ENCODE measurements at regions not wholly inside any gene's neighbourhood (a gene's known extent, or its start where the extent isn't known, plus 50 kb on each side); places are given as distances from the start of the nearest gene placed in this dataset.

DNA sequence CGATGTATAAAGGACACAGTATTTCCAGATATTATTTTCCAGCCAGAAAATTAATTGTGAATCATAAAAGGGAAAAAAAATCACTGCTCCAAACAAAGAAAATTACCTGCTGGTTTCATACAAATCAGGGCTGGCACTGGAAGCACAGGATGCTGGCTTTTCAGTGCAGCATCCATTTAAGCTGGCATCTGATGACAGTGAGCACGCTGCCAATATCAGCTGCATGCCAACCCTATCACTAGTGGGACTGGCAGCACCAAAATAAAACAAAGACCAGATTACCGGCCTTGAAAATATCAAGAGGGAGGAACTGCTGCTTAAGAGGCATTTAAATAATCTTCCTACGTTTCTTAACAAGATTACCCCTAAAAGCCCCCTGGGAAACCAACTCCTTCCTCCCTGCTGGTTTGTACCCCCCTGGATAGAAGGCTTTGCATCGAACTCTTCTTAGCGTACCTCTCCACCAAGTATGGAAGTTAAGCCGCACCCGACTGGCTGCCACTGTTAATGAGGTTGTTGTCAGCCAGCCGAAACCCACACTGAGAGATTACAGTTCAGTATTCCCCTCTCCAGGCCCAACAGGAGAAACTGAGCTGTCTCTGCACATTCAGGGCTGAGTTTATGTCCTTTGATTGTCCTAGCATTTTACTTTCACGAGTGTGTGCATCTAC lies 257.8 kb downstream of the EFNB2 start:
- Mint-ChIP-seq H3K9me3 (no peaks in the 10 kb centered on the region), H3K4me1 (ENCODE audit: low read depth) (no peaks in the 10 kb centered on the region), H3K4me3 (no peak overlapping the region), H3K36me3 (ENCODE audit: low read depth) (no peaks in the 10 kb centered on the region), H3K27ac (no peak overlapping the region), H3K27me3 (no peaks in the 10 kb centered on the region)
- DNase-seq = no peak

DNA sequence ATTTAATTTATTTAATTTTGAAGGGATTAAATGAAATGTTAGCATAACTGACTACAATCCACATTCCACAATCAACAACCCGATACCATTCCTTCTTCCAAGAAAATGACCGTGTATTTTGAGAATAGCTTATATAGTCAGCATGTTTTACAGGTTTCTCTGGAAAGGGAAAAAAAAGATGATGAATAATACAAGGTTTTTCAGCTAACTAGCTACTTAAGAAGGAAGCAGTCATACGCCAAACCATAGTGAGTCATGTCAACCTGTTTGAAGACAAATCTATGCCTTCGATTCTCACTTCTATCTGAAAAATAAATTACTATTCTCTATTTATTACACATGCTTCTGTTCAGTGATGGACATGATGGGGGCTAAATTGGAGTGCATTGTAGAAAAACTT lies 258.6 kb downstream of the EFNB2 start:
- DNase-seq = no peak
- H3K36me3 Mint-ChIP-seq (ENCODE audit: low read depth) = no peaks in the 10 kb centered on the region
- H3K27ac Mint-ChIP-seq = no peak overlapping the region
- H3K9me3 Mint-ChIP-seq = no peaks in the 10 kb centered on the region
- no peaks in the 10 kb centered on the region for H3K4me1 Mint-ChIP-seq (ENCODE audit: low read depth)
- H3K27me3 Mint-ChIP-seq = no peaks in the 10 kb centered on the region
- H3K4me3 Mint-ChIP-seq = no peak overlapping the region

DNA sequence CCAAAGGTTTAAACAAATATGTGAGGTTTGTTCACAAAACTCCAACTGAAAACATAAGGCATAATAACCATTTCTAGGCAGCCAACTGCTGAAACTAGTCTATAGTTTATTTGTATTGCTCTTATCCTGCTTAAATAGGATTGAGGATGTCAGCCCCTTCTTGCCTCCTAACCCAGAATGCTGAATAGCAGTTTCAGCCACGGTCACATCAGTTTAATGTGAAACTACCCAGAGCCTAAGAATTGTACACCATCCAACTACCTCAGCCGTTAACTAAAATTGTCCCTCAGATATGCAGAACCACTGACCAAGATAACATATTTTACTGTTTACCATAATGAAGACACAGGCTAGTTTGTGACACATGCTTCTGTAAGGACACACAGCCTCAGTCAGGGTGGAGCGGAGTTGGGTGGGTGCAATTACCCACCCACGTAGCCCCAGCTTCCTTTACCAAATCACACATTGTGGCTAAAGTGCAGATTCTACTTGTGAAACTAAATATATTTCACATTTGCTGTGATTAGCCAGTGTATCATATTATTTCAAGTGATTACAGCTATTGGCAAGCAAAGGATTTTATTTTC lies 259.9 kb downstream of the EFNB2 start:
- Mint-ChIP-seq H3K27ac (no peak overlapping the region), H3K27me3 (no peaks in the 10 kb centered on the region), H3K4me3 (no peak overlapping the region), H3K4me1 (ENCODE audit: low read depth) (no peaks in the 10 kb centered on the region), H3K36me3 (ENCODE audit: low read depth) (no peaks in the 10 kb centered on the region), H3K9me3 (no peaks in the 10 kb centered on the region)
- no peak for DNase-seq

DNA sequence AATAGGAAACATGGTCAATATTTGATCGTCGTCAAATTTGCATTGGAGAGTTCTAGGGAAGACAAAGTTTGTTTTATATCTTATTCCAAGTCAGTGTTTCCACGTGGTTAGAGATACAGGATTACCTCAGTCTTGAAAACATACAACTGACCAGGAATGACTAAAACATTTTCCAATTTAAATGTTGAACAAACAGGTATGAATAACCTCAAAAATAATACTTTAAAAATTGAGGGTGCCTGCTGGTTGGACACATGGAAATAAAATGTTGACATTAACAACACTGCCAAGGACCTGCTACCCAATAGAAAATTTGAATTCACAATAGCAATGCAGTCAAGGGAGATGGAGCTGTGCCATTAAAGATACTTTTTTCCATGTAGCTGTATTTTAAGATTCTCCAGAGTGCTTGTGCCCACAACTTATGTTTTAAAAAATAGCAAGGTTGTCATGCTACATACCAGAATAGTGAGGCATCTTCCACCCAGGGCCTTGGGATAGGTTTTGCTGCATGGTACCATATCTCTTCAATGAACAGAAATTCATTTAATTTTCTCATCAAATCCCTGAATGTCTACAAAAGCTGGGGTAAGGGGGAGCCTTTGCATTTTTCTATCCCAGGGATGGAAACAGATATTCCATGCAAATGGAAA lies 260.8 kb downstream of the EFNB2 start:
- H3K9me3 Mint-ChIP-seq = no peaks in the 10 kb centered on the region
- no peaks in the 10 kb centered on the region for H3K36me3 Mint-ChIP-seq (ENCODE audit: low read depth)
- H3K27ac Mint-ChIP-seq = no peak overlapping the region
- no peak overlapping the region for H3K4me3 Mint-ChIP-seq
- H3K27me3 Mint-ChIP-seq = no peaks in the 10 kb centered on the region
- H3K4me1 Mint-ChIP-seq (ENCODE audit: low read depth) = no peaks in the 10 kb centered on the region
- no peak for DNase-seq

DNA sequence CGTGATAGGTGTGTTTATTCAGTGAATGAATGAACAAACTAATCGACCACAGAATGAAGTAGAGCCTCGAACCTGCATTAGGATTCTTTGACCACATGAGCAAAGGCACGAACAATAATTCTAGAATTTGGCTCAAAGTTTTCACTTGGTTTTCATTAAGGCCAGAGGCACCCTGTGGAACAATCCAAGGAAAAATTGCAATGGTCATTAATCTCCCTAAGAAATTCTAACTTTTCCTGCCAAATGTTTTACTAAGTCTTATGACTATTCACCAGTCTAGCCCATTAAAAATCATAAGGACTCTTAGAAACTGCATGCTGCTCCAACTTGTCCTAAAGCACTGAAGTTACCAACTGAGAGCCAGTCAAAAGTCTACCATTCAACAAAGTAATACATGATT lies 271.7 kb downstream of the EFNB2 start:
- H3K27ac Mint-ChIP-seq = no peak overlapping the region
- H3K9me3 Mint-ChIP-seq = no peaks in the 10 kb centered on the region
- H3K4me1 Mint-ChIP-seq (ENCODE audit: low read depth) = no peaks in the 10 kb centered on the region
- DNase-seq = no peak
- no peak overlapping the region for H3K4me3 Mint-ChIP-seq
- peaks cover 3% of the 10 kb centered on the region for H3K27me3 Mint-ChIP-seq
- H3K36me3 Mint-ChIP-seq (ENCODE audit: low read depth) = no peaks in the 10 kb centered on the region

DNA sequence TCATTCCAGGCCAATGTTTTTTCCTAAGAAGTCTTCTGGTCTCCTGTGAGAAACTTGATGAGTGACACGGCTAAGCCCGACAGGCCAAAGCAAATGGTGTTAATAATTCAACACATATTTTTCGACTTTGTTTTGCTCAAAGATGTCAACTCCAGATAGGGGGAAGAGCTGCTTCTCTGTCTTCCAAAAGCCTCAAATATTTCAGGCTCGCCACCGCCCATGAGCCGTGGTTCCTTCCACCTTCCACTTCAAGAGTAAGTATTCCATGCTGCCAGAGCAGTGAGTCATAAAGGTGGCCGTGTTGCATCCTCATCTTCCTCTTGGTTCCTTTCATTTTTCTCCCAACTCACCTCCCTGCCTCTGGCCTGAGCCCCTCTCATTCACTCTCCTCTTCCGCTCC lies 272.6 kb downstream of the EFNB2 start:
- Mint-ChIP-seq H3K4me1 (ENCODE audit: low read depth) (no peaks in the 10 kb centered on the region), H3K9me3 (no peaks in the 10 kb centered on the region), H3K4me3 (no peak overlapping the region), H3K36me3 (ENCODE audit: low read depth) (no peaks in the 10 kb centered on the region), H3K27ac (no peak overlapping the region), H3K27me3 (peaks cover 3% of the 10 kb centered on the region)
- no peak for DNase-seq

DNA sequence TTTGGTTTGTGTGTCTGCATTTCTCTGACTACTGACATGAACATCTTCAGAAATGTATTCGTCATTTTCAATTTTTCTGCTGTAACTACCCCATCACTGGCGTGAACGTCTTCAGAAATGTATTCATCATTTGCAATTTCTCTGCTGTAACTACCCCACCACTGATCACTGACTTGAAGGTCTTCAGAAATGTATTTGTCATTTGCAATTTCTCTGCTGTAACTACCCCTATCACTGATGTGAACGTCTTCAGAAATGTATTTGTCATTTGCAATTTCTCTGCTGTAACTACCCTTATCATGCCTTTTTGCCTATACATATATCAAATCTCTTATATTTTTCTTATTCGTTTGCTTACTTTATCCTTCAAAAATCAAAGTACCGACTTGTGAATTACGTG lies 274.0 kb downstream of the EFNB2 start:
- H3K4me1 Mint-ChIP-seq (ENCODE audit: low read depth) = no peaks in the 10 kb centered on the region
- no peak overlapping the region for H3K27ac Mint-ChIP-seq
- no peak for DNase-seq
- no peak overlapping the region for H3K4me3 Mint-ChIP-seq
- H3K27me3 Mint-ChIP-seq = peaks cover 3% of the 10 kb centered on the region
- no peaks in the 10 kb centered on the region for H3K9me3 Mint-ChIP-seq
- H3K36me3 Mint-ChIP-seq (ENCODE audit: low read depth) = no peaks in the 10 kb centered on the region

DNA sequence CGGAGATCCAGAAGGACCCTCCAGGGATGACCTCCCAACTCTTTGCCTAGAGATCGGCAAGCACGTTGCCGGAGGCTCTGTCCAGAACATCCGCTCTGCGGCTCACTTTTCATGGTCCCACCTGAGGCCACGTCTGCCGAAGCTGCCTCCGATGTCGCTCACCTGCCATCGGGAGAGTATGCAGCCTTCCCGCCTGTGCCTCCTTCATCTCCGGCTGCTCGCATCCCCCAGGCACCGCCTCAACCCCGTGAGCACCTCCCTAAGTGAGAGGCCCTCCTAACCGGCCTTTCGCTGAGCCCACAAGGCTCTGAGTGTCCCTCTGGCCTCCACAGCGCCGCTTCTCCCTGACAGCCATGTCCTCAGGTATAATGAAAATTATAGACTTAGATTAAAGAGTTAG lies 275.1 kb downstream of the EFNB2 start:
- Mint-ChIP-seq H3K9me3 (no peaks in the 10 kb centered on the region), H3K36me3 (ENCODE audit: low read depth) (no peaks in the 10 kb centered on the region), H3K27ac (no peak overlapping the region), H3K4me3 (no peak overlapping the region), H3K27me3 (peaks cover 3% of the 10 kb centered on the region), H3K4me1 (ENCODE audit: low read depth) (no peaks in the 10 kb centered on the region)
- no peak for DNase-seq

DNA sequence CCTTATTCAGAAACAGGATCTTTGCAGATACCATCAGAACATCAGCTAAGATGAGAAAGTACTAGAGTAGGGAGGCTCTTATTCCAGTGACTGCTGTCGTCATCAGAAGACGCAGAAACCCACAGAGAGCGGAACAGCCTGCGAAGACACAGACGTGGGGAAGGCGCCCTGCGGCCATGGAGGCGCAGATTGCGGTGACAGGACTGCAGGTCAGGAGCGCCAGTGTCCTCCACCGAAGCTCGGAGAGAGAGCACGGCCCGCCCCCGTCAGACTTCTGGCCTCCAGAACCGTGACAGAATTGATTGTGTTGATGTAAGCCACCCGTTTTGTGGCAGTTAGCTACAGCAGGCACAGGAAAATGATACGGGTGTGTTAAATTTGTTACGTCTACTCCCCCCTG lies 275.5 kb downstream of the EFNB2 start:
- Mint-ChIP-seq H3K9me3 (no peaks in the 10 kb centered on the region), H3K4me3 (no peak overlapping the region), H3K4me1 (ENCODE audit: low read depth) (no peaks in the 10 kb centered on the region), H3K27ac (no peak overlapping the region), H3K27me3 (peaks cover 3% of the 10 kb centered on the region), H3K36me3 (ENCODE audit: low read depth) (no peaks in the 10 kb centered on the region)
- DNase-seq = no peak

DNA sequence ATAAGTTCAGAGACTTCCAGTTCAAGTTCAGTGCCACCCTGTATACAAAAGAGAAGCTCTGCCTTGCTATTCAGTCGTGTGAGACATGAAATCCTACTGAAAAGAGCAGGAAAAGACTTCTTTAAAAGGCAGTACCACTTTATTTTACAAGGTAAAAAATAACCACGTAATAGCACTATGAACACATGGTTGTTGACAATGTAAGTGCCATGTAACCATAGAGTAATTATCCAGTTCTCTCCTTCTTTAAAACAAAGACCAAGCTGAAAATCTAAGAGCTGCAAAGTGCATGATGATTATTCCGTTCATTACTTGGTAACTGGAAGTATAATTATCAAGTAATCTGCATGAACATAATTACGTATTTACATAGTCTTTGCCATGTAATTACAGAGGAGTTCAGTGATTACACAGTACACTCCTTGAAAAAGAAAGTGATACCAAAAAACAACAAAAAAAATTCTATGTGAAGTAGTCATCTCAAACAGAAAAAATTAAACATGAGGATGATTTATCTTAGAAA lies 288.7 kb downstream of the EFNB2 start:
- no peaks in the 10 kb centered on the region for H3K36me3 Mint-ChIP-seq (ENCODE audit: low read depth)
- no peaks in the 10 kb centered on the region for H3K4me1 Mint-ChIP-seq (ENCODE audit: low read depth)
- no peaks in the 10 kb centered on the region for H3K9me3 Mint-ChIP-seq
- no peak overlapping the region for H3K27ac Mint-ChIP-seq
- no peaks in the 10 kb centered on the region for H3K27me3 Mint-ChIP-seq
- DNase-seq = no peak
- no peak overlapping the region for H3K4me3 Mint-ChIP-seq

DNA sequence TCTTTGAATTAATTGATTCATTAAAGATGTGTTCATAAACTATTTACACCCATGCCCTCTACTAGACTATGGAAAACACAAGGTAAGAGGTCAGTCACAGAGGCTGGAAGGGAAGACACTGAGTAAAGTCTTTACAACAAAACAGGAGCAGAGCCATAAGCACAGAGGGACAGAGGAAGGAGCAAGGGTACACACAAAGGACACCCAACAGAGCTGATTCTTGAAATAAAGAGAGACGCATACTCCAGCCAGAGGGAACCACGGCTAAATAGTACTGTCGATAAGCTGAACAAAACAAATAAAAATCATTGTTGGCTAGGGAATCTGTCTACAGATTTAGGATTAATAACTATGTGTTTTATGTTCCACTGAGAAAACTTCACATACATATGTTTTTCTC lies 289.2 kb downstream of the EFNB2 start:
- no peaks in the 10 kb centered on the region for H3K36me3 Mint-ChIP-seq (ENCODE audit: low read depth)
- DNase-seq = no peak
- no peak overlapping the region for H3K27ac Mint-ChIP-seq
- H3K27me3 Mint-ChIP-seq = no peaks in the 10 kb centered on the region
- H3K4me1 Mint-ChIP-seq (ENCODE audit: low read depth) = no peaks in the 10 kb centered on the region
- no peak overlapping the region for H3K4me3 Mint-ChIP-seq
- H3K9me3 Mint-ChIP-seq = no peaks in the 10 kb centered on the region

DNA sequence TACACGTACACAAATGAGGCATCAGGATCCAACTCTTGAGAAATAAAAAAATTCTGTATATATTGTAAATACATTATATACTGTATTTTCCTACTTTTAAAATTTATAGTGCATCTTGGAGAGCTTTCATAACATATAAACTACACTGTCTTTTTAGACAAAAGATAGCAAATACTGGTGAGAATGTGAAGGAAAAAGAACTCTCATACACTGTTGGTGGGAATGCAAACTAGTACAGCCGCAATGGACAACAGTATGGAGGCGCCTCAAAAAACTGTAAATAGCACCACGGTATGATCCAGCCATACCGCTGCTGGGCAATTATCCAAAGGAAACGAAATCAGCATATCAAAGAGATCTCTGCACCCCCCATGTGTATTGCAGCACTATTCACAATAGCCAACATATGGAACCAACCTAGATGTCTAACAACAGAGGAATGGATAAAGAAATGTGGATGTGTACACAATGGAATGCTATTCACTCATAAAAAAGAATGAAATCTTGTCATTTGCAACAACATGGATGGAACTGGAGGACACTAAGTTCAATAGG lies 292.4 kb downstream of the EFNB2 start:
- Mint-ChIP-seq H3K4me3 (no peak overlapping the region), H3K27me3 (no peaks in the 10 kb centered on the region), H3K9me3 (no peaks in the 10 kb centered on the region), H3K27ac (no peak overlapping the region), H3K4me1 (ENCODE audit: low read depth) (no peaks in the 10 kb centered on the region), H3K36me3 (ENCODE audit: low read depth) (no peaks in the 10 kb centered on the region)
- DNase-seq = no peak

DNA sequence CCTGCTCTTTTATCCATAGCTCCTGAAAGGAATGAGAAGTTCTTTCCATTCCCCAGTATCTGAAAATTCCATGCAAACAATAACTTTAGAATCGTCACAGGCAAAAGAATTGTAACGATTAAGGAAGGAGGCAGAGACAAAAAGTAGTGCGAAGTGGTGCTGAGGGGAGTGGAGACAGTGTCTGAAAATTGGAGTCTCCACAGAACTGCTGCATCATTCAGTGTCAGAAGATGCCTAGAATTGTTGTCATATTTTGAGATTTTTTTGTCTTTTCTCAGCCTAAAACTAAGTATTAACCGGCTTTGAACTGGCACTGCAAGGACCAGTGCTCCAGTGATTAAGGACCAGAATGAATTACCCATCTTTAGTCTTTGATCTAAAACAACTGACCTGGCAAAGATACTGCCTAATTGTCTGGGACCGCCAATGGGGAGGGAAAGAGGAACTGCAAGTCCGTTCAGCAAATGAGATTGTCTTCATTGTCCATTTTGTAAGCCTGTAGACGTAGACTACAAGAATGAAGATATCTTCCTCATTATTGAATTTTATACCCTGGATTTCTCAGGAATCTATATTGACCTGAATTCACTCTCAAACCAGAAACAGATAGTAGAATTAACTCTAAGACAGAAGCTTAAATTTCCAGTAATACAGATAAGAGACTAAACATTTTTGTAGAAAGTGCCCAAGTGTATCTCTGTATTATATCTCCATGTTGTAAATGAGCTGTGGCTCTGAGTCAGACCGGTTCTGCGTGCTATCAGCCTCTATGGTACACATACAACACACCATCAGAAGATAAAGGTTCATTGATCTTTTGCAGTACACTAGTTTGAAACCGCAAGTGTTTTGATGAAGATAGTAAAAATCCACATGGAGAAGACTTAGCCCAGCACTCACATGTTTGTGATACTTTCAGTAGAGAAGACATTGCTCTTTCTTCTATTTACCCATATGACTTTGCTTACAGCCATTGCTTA lies 293.2 kb downstream of the EFNB2 start:
- H3K27me3 Mint-ChIP-seq = no peaks in the 10 kb centered on the region
- H3K9me3 Mint-ChIP-seq = no peaks in the 10 kb centered on the region
- H3K4me3 Mint-ChIP-seq = no peak overlapping the region
- no peak for DNase-seq
- H3K27ac Mint-ChIP-seq = no peak overlapping the region
- no peaks in the 10 kb centered on the region for H3K4me1 Mint-ChIP-seq (ENCODE audit: low read depth)
- no peaks in the 10 kb centered on the region for H3K36me3 Mint-ChIP-seq (ENCODE audit: low read depth)

DNA sequence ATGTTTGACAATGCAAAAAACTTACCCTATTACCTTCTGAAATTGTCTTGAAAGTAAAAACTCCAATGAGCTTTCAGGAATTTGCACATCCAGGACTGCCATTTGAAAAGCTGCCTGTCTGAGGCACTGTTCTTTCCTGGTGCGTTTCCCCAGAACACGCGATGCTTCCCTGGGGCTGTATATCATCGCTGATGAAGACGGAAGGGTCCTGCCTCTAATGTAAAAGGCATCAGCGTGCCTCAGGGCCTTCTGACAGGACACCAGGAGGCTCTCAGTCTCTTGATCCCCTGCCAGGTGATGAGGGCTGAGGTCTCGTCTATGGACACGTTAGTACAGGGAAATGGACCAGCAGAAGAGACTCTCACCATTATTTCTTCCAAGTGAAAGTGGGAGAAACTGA lies 296.8 kb downstream of the EFNB2 start:
- no peaks in the 10 kb centered on the region for H3K4me1 Mint-ChIP-seq (ENCODE audit: low read depth)
- H3K9me3 Mint-ChIP-seq = no peaks in the 10 kb centered on the region
- DNase-seq = no peak
- H3K27me3 Mint-ChIP-seq = no peaks in the 10 kb centered on the region
- H3K27ac Mint-ChIP-seq = no peak overlapping the region
- H3K36me3 Mint-ChIP-seq (ENCODE audit: low read depth) = no peaks in the 10 kb centered on the region
- no peak overlapping the region for H3K4me3 Mint-ChIP-seq

Measured in activated T-cell treated with anti-CD3 and anti-CD28 coated beads, Interleukin-2, amount 50 U/mL, for 24 hours (primary cell).